ENCODE measurements at regions not wholly inside any gene's neighbourhood (a gene's known extent, or its start where the extent isn't known, plus 50 kb on each side); places are given as distances from the start of the nearest gene placed in this dataset.

GRCh38 chr2:49296107-49296867 is 142.0 kb upstream of the FSHR start (continued):
- TF ChIP-seq ZNF331 (CRISPR knock-in tag; IDR thresholded peaks at IDR 0.05; ENCODE audit: low read depth): no peak
- no peak for TF ChIP-seq CTCF (conservative IDR thresholded peaks at IDR 0.05; ENCODE audit: low read depth in 2 of 2)
- TF ChIP-seq STAT1 (IDR thresholded peaks at IDR 0.05; ENCODE audit: unreplicated experiment): no peak
- TF ChIP-seq, protein P1, sequence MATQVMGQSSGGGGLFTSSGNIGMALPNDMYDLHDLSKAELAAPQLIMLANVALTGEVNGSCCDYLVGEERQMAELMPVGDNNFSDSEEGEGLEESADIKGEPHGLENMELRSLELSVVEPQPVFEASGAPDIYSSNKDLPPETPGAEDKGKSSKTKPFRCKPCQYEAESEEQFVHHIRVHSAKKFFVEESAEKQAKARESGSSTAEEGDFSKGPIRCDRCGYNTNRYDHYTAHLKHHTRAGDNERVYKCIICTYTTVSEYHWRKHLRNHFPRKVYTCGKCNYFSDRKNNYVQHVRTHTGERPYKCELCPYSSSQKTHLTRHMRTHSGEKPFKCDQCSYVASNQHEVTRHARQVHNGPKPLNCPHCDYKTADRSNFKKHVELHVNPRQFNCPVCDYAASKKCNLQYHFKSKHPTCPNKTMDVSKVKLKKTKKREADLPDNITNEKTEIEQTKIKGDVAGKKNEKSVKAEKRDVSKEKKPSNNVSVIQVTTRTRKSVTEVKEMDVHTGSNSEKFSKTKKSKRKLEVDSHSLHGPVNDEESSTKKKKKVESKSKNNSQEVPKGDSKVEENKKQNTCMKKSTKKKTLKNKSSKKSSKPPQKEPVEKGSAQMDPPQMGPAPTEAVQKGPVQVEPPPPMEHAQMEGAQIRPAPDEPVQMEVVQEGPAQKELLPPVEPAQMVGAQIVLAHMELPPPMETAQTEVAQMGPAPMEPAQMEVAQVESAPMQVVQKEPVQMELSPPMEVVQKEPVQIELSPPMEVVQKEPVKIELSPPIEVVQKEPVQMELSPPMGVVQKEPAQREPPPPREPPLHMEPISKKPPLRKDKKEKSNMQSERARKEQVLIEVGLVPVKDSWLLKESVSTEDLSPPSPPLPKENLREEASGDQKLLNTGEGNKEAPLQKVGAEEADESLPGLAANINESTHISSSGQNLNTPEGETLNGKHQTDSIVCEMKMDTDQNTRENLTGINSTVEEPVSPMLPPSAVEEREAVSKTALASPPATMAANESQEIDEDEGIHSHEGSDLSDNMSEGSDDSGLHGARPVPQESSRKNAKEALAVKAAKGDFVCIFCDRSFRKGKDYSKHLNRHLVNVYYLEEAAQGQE (IDR thresholded peaks at IDR 0.05; ENCODE audit: unreplicated experiment): no peak

DNA sequence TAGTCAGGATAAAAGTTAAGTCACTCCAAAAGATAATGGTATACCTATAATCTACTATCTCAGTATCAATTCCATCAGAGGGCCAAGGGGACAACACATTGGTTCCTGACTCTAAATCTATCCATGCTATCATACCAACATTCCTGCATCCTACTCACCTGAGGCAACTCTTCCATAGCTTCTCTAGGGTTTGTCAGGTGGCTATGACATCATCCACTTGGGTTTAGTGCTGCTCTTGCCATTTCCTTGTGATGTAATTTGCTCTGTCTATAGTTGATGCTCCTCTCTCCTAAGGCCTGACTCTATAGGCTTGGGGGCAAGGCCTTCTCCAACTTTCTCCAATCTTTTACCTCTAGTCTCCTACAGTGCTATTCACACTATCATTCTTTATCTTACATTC is 139.9 kb upstream of the FSHR start:
- Histone ChIP-seq H3K4me2 (no peak overlapping the region), H3K27ac (ENCODE audit: low read depth) (no peak overlapping the region), H3K36me3 (ENCODE audit: insufficient read depth) (no peaks in the 10 kb centered on the region), H3K79me2 (replicated peaks; ENCODE audit: insufficient read depth) (no peaks in the 10 kb centered on the region), H3K4me1 (ENCODE audit: insufficient read depth) (peaks cover 4% of the 10 kb centered on the region; the same call in 1 of the 2 replicates), H3K4me3 (no peak overlapping the region), H4K20me1 (replicated peaks; ENCODE audit: insufficient read depth) (no peaks in the 10 kb centered on the region), H3K9me2 (ENCODE audit: insufficient read depth) (peaks cover 7% of the 10 kb centered on the region; the same call in 1 of the 2 replicates), H3K27me3 (ENCODE audit: insufficient read depth) (no peaks in the 10 kb centered on the region), H2AFZ (no peak overlapping the region), H3F3A (replicated peaks; ENCODE audit: low read depth) (no peaks in the 10 kb centered on the region)
- ATAC-seq (no peak), DNase-seq (ENCODE audit: low spot score) (no peak)
- H3K27ac Mint-ChIP-seq: no peak overlapping the region
- H3K9me3 Mint-ChIP-seq: no peaks in the 10 kb centered on the region; the same call in 2 of the 3 replicates
- H3K4me1 Mint-ChIP-seq: peaks cover 20% of the 10 kb centered on the region
- no peaks in the 10 kb centered on the region for H3K27me3 Mint-ChIP-seq (ENCODE audit: insufficient read depth, low read depth, poor library complexity)
- no peaks in the 10 kb centered on the region for H3K36me3 Mint-ChIP-seq (ENCODE audit: low read depth)
- no peak overlapping the region for H3K4me3 Mint-ChIP-seq
- TF ChIP-seq, protein P2, sequence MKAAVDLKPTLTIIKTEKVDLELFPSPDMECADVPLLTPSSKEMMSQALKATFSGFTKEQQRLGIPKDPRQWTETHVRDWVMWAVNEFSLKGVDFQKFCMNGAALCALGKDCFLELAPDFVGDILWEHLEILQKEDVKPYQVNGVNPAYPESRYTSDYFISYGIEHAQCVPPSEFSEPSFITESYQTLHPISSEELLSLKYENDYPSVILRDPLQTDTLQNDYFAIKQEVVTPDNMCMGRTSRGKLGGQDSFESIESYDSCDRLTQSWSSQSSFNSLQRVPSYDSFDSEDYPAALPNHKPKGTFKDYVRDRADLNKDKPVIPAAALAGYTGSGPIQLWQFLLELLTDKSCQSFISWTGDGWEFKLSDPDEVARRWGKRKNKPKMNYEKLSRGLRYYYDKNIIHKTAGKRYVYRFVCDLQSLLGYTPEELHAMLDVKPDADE (IDR thresholded peaks at IDR 0.05): no peak
- TF ChIP-seq ZNF114 (CRISPR knock-in tag; IDR thresholded peaks at IDR 0.05): no peak
- TF ChIP-seq, protein P1 (IDR thresholded peaks at IDR 0.05; ENCODE audit: unreplicated experiment): no peak
- TF ChIP-seq NANOG (IDR thresholded peaks at IDR 0.05; ENCODE audit: borderline replicate concordance): no peak
- TF ChIP-seq JUNB (IDR thresholded peaks at IDR 0.05; ENCODE audit: unreplicated experiment): no peak
- TF ChIP-seq POLR2AphosphoS5 (IDR thresholded peaks at IDR 0.05; ENCODE audit: low read depth): no peak
- no peak for TF ChIP-seq CTCF (conservative IDR thresholded peaks at IDR 0.05; ENCODE audit: low read depth in 2 of 2)
- no peak for TF ChIP-seq STAT1 (IDR thresholded peaks at IDR 0.05; ENCODE audit: unreplicated experiment)
- TF ChIP-seq CREB1 (CRISPR knock-in tag; IDR thresholded peaks at IDR 0.05; ENCODE audit: low read depth): no peak
- no peak for TF ChIP-seq EZH2phosphoT487 (IDR thresholded peaks at IDR 0.05; ENCODE audit: unreplicated experiment)

Data from GM23338 (cell line).